GM12891 (cell line): ENCODE measurements at regions not wholly inside any gene's neighbourhood (a gene's known extent, or its start where the extent isn't known, plus 50 kb on each side); places are given as distances from the start of the nearest gene placed in this dataset.

Experiments used
- PAX5 ChIP-seq: IDR thresholded peaks from 2 replicates; pipeline ENCODE4 v1.6.1; 2011; ENCODE audit warnings: low read length, moderate library complexity, mild to moderate bottlenecking; ENCODE audit not compliant: insufficient read depth, severe bottlenecking
- POLR2A ChIP-seq: IDR thresholded peaks from 2 replicates; pipeline ENCODE4 v1.6.1; 2011; ENCODE audit warnings: low read depth, low read length, control low read depth
- POLR2AphosphoS5 ChIP-seq: IDR thresholded peaks from 2 replicates; pipeline ENCODE4 v1.6.1; 2011; ENCODE audit warnings: low read depth, low read length, control low read depth
- TAF1 ChIP-seq: IDR thresholded peaks from 2 replicates; pipeline ENCODE4 v1.6.1; 2011; ENCODE audit warnings: low read depth, low read length, control low read depth

DNA sequence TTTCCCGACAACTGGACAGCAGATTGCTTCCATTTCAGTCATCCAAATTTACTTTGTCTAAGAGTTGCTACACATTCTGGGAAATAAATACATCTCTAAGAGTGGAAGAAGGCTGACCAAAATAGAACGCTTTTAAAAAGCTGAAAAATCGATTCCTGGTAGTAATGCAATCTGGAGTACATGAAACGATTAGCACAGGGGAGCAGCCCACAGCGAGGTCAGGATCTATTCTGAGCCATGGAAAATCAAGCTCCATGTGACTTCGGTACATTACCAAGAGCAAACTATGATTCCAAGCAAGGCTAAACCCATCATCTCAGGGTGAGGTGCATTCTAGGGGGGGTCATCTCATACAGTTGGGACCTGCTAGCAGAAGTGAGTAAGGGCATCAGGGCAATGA is 249.3 kb downstream of the BLID start:
- TF ChIP-seq POLR2A (no peak), POLR2AphosphoS5 (no peak), TAF1 (no peak), PAX5 (no peak)
